Activated T-helper 1 cell treated with anti-CD3 and anti-CD28 coated beads, Interleukin-12 subunit alpha, Interleukin-12 subunit beta, Interleukin-2, Interleukin-4 antibody, amounts not matched to agents 30 ng/mL and 10 ng/mL and 1 ng/mL, durations not matched to agents 14 hours and 24 hours and 36 hours (primary cell): ENCODE measurements at regions not wholly inside any gene's neighbourhood (a gene's known extent, or its start where the extent isn't known, plus 50 kb on each side); places are given as distances from the start of the nearest gene placed in this dataset.
"Not testable (repeated sequence)": the region's sequence is repeated elsewhere in the genome, so short reads cannot be mapped to it uniquely, and the experiment has no call there.

Experiments
- DNase-seq: peaks from one replicate; pipeline ENCODE4 v3.0.0; 2021; ENCODE audit warnings: low spot score
- H3K27ac Mint-ChIP-seq: one replicate; pipeline ENCODE4 v1.8.0; 2021; ENCODE audit warnings: mild to moderate bottlenecking, mixed read lengths
- H3K27me3 Mint-ChIP-seq: one replicate; pipeline ENCODE4 v1.8.0; 2022; ENCODE audit warnings: mild to moderate bottlenecking, moderate library complexity, mixed read lengths; ENCODE audit not compliant: insufficient read depth
- H3K36me3 Mint-ChIP-seq: one replicate; pipeline ENCODE4 v1.8.0; 2021; ENCODE audit warnings: low read depth, mixed read lengths
- H3K4me1 Mint-ChIP-seq: one replicate; pipeline ENCODE4 v1.8.0; 2021; ENCODE audit warnings: low read depth, mixed read lengths
- H3K4me3 Mint-ChIP-seq: one replicate; pipeline ENCODE4 v1.8.0; 2021; ENCODE audit warnings: mild to moderate bottlenecking, moderate library complexity, mixed read lengths
- H3K9me3 Mint-ChIP-seq: one replicate; pipeline ENCODE4 v1.8.0; 2021; ENCODE audit warnings: mixed read lengths
- intact Hi-C: fragments of 100-400 bp; cut with micrococcal nuclease; formaldehyde crosslinking; loops from one replicate; pipeline ENCODE4 v1.15.1; 2024

DNA sequence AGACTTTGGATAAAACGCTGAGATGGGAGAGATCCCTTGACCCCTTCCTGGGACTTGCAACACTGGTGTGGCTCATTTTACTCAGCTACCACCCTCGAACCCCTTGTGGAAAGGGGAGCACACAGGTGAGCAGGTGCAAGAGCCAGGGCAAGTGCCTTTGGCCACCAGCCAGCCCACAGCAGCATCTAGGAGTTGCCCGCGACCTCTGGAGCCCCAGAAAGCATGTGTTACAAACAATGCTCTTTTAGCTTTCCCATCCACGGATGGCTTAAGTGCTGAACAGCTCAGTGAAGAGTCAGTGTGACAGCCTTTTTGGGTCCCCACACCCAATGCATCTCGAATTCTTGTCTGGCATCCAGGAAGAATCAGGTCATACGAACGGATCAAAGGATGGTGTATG lies 197.8 kb downstream of the MEMO1 start:
- DNase-seq, result no peak
- Mint-ChIP-seq H3K9me3 (no peaks in the 10 kb centered on the region), H3K27me3 (peaks cover 2% of the 10 kb centered on the region), H3K36me3 (peaks cover 3% of the 10 kb centered on the region), H3K4me3 (no peak overlapping the region), H3K4me1 (peaks cover 17% of the 10 kb centered on the region), H3K27ac (no peak overlapping the region)
- intact Hi-C loops, result no loop called here

DNA sequence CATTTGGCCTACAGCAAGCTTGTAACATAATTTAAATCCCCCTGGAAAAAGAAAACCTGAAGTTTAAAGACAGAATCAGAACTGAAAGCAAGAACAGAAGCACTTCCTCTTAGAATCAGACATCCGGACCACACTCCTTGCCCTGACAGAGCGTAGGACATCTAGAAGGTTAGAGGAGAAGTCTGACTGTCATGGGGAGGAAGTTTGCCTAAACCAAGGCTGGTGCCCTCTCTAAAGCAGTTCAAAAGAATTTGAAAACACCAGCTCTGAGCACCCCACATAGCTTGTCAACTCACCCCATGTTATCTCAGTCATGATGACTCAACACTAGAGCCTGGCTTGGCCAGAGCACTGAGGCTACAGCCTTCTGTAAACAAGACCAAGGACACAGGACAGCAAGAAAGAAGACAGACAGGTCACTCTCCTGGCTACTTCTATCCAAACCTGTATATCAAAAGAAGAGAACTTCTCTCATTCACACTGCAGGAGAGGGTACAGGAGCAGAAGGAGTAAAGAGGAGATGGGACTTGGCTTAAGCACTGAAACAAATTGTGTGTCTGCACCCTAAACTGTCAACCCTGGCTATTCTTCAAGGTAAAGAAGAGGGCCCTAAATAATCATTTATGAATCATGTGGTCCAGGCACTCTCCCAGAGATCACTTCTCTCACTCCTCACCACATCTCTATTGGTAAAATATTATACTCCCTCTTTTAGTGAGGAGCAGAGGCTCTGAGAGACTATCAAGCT lies 198.6 kb downstream of the MEMO1 start:
- peak overlapping the region; percentile 28 for H3K4me3 Mint-ChIP-seq
- H3K36me3 Mint-ChIP-seq, result peaks cover 3% of the 10 kb centered on the region

DNA sequence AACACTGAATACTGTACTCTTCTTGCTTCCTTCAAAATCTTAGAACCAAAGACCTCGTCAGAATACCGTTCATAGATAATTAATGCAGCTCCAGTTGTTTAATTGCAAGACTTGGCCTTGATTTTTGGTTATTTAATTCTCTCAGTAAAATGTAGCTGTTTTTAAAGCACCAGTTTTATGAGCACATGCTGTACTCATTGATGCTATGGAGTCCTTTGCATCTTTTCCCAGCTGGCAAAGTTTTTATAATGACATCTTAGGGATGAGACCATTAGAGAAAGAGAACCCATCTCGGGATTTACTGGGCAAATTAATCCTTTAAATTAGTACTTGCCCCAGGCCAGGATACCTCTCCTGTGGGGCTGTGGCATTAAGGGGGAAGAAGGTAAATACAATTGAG lies 199.3 kb downstream of the MEMO1 start:
- Mint-ChIP-seq H3K36me3 (peaks cover 3% of the 10 kb centered on the region), H3K4me3 (no peak overlapping the region), H3K27me3 (no peaks in the 10 kb centered on the region), H3K4me1 (peaks cover 17% of the 10 kb centered on the region), H3K27ac (peak overlapping the region; percentile 6), H3K9me3 (no peaks in the 10 kb centered on the region)
- no peak for DNase-seq
- intact Hi-C loops, result no loop called here

More for the DNA sequence above, 198.6 kb downstream of the MEMO1 start:
- Mint-ChIP-seq H3K9me3 (no peaks in the 10 kb centered on the region), H3K27ac (peak overlapping the region; percentile 76), H3K4me1 (peaks cover 17% of the 10 kb centered on the region), H3K27me3 (no peaks in the 10 kb centered on the region)
- peak; percentile 21 for DNase-seq
- intact Hi-C loops, result no loop called here

DNA sequence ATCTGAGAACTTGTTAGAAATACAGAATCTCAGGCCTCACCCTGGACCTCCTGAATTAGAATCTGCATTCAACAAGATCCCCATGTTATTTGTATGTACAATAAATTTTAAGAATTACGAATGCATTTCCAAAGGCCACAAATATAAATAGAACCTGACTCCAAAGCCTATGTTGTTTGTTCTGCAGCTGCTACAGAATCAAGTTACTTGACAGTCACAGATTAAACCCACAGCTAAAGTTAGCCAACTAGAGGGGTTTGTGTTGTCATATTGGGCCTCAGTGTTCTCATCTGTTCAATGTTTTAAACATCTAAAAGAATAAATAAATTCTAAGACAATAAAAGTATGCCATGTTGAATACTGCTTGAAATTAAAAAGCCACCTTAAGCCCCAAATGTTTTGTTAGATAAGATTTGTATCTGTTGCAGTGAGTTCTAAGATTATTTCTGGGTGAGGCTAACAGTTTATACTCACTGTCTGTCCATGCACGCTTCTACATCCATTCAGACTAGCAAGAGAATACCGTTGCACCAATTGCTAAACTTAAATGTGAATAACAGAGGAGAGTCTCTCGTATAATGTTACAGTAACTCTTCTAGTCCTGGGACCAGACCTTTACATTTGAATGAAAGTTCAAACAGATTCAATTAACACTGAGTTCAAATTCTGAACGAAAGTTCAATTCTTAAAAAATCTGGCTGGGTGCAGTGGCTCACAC lies 200.4 kb downstream of the MEMO1 start:
- H3K36me3 Mint-ChIP-seq, result peaks cover 3% of the 10 kb centered on the region
- no peaks in the 10 kb centered on the region for H3K9me3 Mint-ChIP-seq

DNA sequence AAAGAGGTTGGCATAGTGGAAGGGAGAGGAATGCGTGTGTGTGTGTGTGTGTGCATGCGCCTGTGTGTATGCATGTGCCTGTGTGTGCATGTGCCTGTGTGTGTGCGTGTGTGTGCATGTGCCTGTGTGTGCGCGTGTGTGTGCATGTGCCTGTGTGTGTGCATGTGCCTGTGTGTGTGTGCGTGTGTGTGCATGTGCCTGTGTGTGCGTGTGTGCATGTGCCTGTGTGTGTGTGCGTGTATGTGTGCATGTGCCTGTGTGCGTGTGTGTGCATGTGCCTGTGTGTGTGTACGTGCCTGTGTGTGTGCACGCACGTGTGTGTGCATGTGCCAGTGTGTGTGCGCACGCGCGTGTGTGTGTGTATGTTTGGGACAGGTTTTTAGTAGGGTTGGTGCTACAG lies 205.1 kb downstream of the MEMO1 start:
- Mint-ChIP-seq H3K27me3 (no peaks in the 10 kb centered on the region), H3K36me3 (peaks cover 1% of the 10 kb centered on the region), H3K4me1 (no peaks in the 10 kb centered on the region), H3K9me3 (peaks cover 5% of the 10 kb centered on the region), H3K27ac (no peak overlapping the region), H3K4me3 (no peak overlapping the region)
- DNase-seq, result no peak
- intact Hi-C loops, result no loop called here

More for the DNA sequence above, 200.4 kb downstream of the MEMO1 start:
- no peaks in the 10 kb centered on the region for H3K27me3 Mint-ChIP-seq
- H3K4me1 Mint-ChIP-seq, result peaks cover 17% of the 10 kb centered on the region
- DNase-seq, result no peak
- no peak overlapping the region for H3K4me3 Mint-ChIP-seq
- intact Hi-C loops, result no loop called here
- H3K27ac Mint-ChIP-seq, result no peak overlapping the region

DNA sequence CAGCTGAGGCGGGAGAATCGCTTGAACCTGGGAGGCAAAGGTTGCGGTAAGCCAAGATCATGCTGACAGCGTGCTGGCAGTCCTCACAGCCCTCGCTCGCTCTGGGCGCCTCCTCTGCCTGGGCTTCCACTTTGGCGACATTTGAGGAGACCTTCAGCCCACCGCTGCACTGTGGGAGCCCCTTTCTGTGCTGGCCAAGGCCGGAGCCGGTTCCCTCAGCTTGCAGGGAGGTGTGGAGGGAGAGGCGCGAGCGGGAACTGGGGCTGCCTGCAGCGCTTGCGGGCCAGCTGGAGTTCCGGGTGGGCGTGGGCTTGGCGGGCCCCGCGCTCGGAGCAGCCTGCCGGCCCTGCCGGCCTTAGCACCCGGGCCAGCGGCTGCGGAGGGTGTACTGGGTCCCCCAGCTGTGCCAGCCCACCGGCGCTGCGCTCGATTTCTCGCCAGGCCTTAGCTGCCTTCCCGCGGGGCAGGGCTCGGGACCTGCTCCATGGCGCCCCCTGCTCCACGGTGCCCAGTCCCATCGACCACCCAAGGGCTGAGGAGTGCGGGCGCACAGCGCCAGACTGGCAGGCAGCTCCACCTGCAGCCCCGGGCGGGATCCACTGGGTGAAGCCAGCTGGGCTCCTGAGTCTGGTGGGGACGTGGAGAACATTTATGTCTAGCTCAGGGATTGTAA lies 207.2 kb downstream of the MEMO1 start:
- DNase-seq, H3K9me3 Mint-ChIP-seq, H3K4me1 Mint-ChIP-seq, H3K27me3 Mint-ChIP-seq, intact Hi-C loops, H3K4me3 Mint-ChIP-seq, H3K36me3 Mint-ChIP-seq, H3K27ac Mint-ChIP-seq: not testable (repeated sequence)

DNA sequence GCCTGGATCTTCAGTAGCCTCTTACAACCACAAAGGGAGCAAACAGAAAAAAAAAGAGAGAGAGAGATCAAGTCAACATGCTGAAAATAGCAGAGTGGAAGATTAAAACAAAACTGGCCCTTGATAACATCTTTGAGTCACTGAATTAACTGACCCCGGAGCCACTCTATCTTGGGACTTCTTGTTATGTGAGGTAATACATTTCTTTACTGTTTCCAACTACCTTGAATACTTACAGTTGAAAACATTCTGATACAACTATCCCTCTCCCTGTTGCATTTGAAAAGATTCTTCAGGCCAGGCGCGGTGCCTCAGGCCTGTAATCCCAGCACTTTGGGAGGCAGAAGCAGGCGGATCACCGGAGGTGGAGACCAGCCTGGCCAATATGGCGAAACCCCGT lies 208.1 kb downstream of the MEMO1 start:
- peaks cover 17% of the 10 kb centered on the region for H3K9me3 Mint-ChIP-seq
- intact Hi-C loops, result no loop called here

DNA sequence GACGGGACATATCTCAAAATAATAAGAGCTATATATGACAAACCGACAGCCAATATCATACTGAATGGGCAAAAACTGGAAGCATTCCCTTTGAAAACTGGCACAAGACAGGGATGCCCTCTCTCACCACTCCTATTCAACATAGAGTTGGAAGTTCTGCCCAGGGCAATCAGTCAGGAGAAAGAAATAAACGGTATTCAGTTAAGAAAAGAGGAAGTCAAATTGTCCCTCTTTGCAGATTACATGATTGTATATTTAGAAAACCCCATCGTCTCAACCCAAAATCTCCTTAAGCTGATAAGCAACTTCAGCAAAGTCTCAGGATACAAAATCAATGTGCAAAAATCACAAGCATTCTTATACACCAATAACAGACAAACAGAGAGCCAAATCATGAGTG lies 211.5 kb downstream of the MEMO1 start:
- H3K27ac Mint-ChIP-seq, DNase-seq, intact Hi-C loops, H3K36me3 Mint-ChIP-seq, H3K27me3 Mint-ChIP-seq, H3K4me1 Mint-ChIP-seq, H3K4me3 Mint-ChIP-seq: not testable (repeated sequence)
- H3K9me3 Mint-ChIP-seq, result peaks cover 17% of the 10 kb centered on the region

More for the DNA sequence above, 208.1 kb downstream of the MEMO1 start:
- no peak for DNase-seq
- H3K27me3 Mint-ChIP-seq, result no peaks in the 10 kb centered on the region
- H3K36me3 Mint-ChIP-seq, result peaks cover 1% of the 10 kb centered on the region
- no peaks in the 10 kb centered on the region for H3K4me1 Mint-ChIP-seq
- no peak overlapping the region for H3K4me3 Mint-ChIP-seq
- H3K27ac Mint-ChIP-seq, result no peak overlapping the region

DNA sequence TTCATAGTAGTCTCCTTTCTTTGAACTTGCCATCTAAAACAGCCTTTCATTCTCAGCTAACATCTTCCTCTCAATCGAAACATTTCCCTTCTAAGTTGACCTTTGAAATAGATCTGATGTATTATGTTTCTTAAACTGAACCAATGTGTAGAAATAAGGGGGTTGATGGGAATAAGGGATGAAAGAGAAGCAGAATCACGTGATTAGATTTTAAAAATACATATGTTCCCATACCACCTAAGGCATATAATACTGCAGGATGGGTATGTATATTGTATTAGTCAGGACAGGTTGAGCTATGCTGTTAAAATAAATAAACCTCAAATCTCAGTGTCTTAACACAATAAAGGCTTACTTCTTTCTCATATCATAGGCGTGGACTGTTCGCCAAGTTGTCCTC lies 207.5 kb upstream of the SRD5A2 start:
- no peaks in the 10 kb centered on the region for H3K9me3 Mint-ChIP-seq
- H3K27me3 Mint-ChIP-seq, result peaks cover 3% of the 10 kb centered on the region
- intact Hi-C loops, result no loop called here
- H3K36me3 Mint-ChIP-seq, result no peaks in the 10 kb centered on the region
- no peak overlapping the region for H3K4me3 Mint-ChIP-seq
- H3K4me1 Mint-ChIP-seq, result no peaks in the 10 kb centered on the region
- DNase-seq, result no peak
- H3K27ac Mint-ChIP-seq, result no peak overlapping the region

DNA sequence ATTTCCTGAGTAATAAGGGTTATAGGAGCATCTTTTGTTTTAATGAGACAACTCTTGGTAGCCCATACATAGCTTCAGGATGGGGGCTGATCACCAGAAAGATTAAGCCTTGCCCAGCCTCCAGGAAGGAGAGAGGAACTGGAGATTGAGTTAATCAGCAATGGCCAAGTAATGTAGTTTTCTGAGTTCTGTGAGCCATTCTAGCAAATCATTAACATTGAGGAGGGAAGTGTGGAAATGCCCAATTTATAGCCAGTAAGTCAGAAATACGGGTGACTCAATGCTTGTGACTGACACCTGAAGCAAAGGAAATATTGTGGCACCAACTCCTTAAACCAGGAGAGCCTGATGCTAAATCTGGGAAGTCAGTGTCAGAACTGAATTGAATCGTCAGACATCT lies 205.1 kb upstream of the SRD5A2 start:
- H3K27ac Mint-ChIP-seq, result no peak overlapping the region
- H3K4me1 Mint-ChIP-seq, result no peaks in the 10 kb centered on the region
- DNase-seq, result no peak
- intact Hi-C loops, result no loop called here
- no peaks in the 10 kb centered on the region for H3K36me3 Mint-ChIP-seq
- peaks cover under 1% of the 10 kb centered on the region for H3K27me3 Mint-ChIP-seq
- no peaks in the 10 kb centered on the region for H3K9me3 Mint-ChIP-seq
- H3K4me3 Mint-ChIP-seq, result no peak overlapping the region

DNA sequence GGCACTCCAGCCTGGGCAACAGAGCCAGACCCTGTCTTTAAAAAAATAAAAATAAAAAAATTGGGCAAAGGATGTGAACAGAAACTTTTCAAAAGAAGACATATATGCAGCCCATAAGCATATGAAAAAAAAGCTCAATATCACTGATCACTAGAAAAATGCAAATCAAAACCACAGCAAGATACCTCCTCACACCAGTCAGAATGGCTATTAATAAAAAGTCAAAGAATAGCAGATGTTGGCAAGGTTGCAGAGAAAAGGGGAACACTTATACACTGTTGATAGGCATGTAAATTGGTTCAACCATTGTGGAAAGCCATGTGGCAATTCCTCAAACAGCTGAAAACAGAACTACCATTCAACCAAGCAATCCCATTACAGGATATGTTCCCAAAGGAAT lies 204.1 kb upstream of the SRD5A2 start:
- intact Hi-C loops, result no loop called here
- no peak overlapping the region for H3K27ac Mint-ChIP-seq
- H3K36me3 Mint-ChIP-seq, result no peaks in the 10 kb centered on the region
- H3K9me3 Mint-ChIP-seq, result no peaks in the 10 kb centered on the region
- no peaks in the 10 kb centered on the region for H3K4me1 Mint-ChIP-seq
- no peak overlapping the region for H3K4me3 Mint-ChIP-seq
- DNase-seq, result no peak
- peaks cover 2% of the 10 kb centered on the region for H3K27me3 Mint-ChIP-seq

DNA sequence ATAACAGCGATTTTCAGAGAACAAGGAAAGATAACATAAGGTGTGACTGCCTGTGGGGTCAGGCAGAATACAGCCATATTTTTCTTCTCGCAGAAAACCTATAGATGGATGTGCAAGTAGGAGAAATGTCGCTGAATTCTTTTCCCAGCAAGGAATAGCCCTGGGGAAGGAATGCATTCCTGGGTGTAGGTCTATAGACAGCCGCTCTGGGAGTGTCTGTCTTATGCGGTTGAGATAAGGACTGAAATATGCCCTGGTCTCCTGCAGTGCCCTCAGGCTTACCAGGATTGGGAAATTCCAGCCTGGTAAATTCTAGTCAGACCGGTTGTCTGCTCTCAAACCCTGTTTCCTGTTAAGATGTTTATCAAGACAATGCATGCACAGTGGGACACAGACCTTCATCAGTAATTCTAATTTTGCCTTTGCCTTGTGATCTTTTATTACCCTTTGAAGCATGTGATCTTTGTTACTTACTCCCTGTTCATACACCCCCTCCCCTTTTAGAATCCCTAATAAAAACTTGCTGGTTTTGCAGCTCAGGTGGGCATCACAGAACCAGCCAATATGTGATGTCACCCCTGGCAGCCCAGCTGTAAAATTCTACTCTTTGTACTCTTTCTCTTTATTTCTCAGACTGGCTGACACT lies 202.8 kb upstream of the SRD5A2 start:
- H3K9me3 Mint-ChIP-seq, intact Hi-C loops, DNase-seq, H3K36me3 Mint-ChIP-seq, H3K4me3 Mint-ChIP-seq, H3K27me3 Mint-ChIP-seq, H3K27ac Mint-ChIP-seq, H3K4me1 Mint-ChIP-seq: not testable (repeated sequence)

DNA sequence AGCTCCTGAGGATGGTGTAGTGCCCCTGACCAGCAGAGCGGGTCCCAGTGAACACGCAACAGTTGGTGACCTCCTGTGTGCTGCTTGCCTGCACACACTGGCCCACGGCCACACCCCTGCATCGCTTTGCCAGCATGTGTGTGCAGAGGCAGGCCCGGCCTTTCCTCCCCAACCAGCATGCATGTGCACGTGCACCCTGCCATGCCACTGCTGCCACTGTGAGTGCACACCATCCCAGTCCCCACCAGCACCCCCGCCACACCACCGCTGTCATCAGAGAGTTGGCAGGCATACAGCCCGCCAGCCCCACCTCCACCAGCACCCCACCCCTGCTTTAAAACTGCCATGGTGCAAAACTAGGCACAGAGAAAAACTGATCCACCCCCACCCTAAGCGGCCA lies 197.4 kb upstream of the SRD5A2 start:
- Mint-ChIP-seq H3K9me3 (no peaks in the 10 kb centered on the region), H3K36me3 (no peaks in the 10 kb centered on the region), H3K4me3 (no peak overlapping the region), H3K27ac (no peak overlapping the region), H3K4me1 (no peaks in the 10 kb centered on the region), H3K27me3 (peaks cover 6% of the 10 kb centered on the region)
- intact Hi-C loops, result no loop called here
- DNase-seq, result no peak
